Tibial artery (tissue), 4 donors: ENCODE measurements at regions not wholly inside any gene's neighbourhood (a gene's known extent, or its start where the extent isn't known, plus 50 kb on each side); places are given as distances from the start of the nearest gene placed in this dataset.
"Not testable (repeated sequence)": the region's sequence is repeated elsewhere in the genome, so short reads cannot be mapped to it uniquely, and the experiment has no call there.

Experiments used
- DNase-seq, 2 donors: peaks; one replicate each; pipeline ENCODE4 v3.0.0-alpha.2; 2019
- H3K27ac ChIP-seq, 2 donors: fragments of 200-600 bp; sonication (generic) in 1 of 2; 1 replicate in 1 of 2; 2 replicates in 1 of 2; pipeline ENCODE4 v1.5.1; 2018 to 2019; ENCODE audit warnings: mild to moderate bottlenecking in 1 of 2
- H3K27me3 ChIP-seq, 2 donors: fragments of 200-600 bp; sonication (generic) in 1 of 2; one replicate each; pipeline versions ENCODE4 v1.5.1 to v1.6.0; 2016 to 2019
- H3K36me3 ChIP-seq, 3 donors: fragments of 200-600 bp; sonication (generic) in 2 of 3; one replicate each; pipeline ENCODE4 v1.5.1; 2016 to 2019; ENCODE audit warnings: mild to moderate bottlenecking in 2 of 3
- H3K4me1 ChIP-seq, 4 donors: fragments of 200-600 bp; sonication (generic) in 2 of 4; 1 replicate in 3 of 4; 2 replicates in 1 of 4; pipeline ENCODE4 v1.5.1; 2016 to 2019
- H3K4me3 ChIP-seq, 2 donors: fragments of 200-600 bp; sonication (generic) in 1 of 2; 1 replicate in 1 of 2; 2 replicates in 1 of 2; pipeline ENCODE4 v1.5.1; 2018 to 2019; ENCODE audit warnings: mild to moderate bottlenecking in 2 of 2
- H3K9me3 ChIP-seq, 3 donors: fragments of 200-600 bp; sonication (generic) in 1 of 3; one replicate each; pipeline ENCODE4 v1.5.1; 2016 to 2019
- intact Hi-C: fragments of 100-400 bp; cut with DNase I; formaldehyde crosslinking; loops from one replicate; pipeline ENCODE4 v1.15.0; 2023; ENCODE audit warnings: low total_unique reads
- TF ChIP-seq, protein P1 (sequence below), 2 experiments: fragments of 200-600 bp in 1 of 2; fragments of 450-650 bp in 1 of 2; IDR thresholded peaks; one replicate each; pipeline ENCODE4 v1.5.1; 2017 to 2019; ENCODE audit warnings: antibody characterized with exemption in 2 of 2, mild to moderate bottlenecking in 1 of 2, moderate library complexity in 1 of 2

DNA sequence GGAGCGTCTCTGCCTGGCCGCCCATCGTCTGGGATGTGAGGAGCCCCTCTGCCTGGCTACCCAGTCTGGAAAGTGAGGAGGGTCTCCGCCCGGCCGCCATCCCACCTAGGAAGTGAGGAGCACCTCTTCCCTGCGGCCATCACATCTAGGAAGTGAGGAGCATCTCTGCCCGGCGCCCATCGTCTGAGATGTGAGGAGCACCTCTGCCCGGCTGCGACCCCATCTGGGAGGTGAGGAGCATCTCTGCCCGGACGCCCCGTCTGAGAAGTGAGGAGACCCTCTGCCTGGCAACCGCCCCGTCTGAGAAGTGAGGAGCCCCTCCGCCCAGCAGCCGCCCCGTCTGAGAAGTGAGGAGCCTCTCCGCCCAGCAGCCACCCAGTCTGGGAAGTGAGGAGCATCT, 84.5 kb downstream of the IDS start:
- DNase-seq, H3K4me1 ChIP-seq, H3K4me3 ChIP-seq, H3K27me3 ChIP-seq, intact Hi-C loops, H3K36me3 ChIP-seq, H3K27ac ChIP-seq, H3K9me3 ChIP-seq: not testable (repeated sequence)

DNA sequence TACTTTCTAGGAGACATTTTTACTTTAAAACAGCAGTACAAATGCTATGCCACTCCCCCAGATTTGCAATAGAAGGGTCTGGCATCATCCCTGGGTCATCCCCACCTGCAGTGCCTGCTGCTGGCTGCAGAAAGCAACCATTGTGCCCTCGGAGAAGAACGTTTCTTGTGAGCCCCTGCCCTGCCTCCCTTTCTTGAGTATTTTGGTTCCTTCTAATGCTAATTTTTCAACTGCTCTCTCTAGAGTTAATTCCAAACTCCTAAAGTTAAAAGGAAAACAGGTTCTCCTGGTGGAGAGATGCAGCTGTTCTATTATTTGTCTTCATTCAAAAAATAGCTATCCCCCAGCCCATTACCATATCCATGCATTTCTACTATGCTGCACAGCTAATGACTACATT, 107.1 kb downstream of the IDS start:
- Histone ChIP-seq H3K36me3 (no peaks in the 10 kb centered on the region), H3K9me3 (no peaks in the 10 kb centered on the region), H3K27me3 (no peaks in the 10 kb centered on the region), H3K4me1 (no peaks in the 10 kb centered on the region), H3K4me3 (no peak overlapping the region), H3K27ac (no peak overlapping the region)
- no peak for DNase-seq
- intact Hi-C loops: no loop called here
- TF ChIP-seq, protein P1, sequence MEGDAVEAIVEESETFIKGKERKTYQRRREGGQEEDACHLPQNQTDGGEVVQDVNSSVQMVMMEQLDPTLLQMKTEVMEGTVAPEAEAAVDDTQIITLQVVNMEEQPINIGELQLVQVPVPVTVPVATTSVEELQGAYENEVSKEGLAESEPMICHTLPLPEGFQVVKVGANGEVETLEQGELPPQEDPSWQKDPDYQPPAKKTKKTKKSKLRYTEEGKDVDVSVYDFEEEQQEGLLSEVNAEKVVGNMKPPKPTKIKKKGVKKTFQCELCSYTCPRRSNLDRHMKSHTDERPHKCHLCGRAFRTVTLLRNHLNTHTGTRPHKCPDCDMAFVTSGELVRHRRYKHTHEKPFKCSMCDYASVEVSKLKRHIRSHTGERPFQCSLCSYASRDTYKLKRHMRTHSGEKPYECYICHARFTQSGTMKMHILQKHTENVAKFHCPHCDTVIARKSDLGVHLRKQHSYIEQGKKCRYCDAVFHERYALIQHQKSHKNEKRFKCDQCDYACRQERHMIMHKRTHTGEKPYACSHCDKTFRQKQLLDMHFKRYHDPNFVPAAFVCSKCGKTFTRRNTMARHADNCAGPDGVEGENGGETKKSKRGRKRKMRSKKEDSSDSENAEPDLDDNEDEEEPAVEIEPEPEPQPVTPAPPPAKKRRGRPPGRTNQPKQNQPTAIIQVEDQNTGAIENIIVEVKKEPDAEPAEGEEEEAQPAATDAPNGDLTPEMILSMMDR (IDR thresholded peaks at IDR 0.05): no peak

DNA sequence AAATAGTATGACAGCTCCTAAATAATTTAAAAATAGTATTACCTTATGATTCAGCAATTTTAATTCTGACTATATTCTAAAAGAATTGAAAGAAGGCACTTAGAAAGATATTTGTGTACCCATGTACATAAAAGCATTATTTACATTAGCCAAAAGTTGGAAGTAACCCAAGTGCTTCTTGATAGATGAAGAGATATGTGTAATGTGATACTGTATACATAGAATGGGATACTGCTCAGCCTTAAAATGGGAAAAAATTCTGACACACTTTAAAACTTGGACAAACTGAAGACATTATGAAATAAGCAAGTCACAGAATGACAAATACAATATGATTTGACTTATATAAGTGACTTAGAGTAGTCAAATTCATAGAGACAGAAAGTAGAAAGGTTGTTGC, 112.2 kb downstream of the IDS start:
- TF ChIP-seq, protein P1 (IDR thresholded peaks at IDR 0.05): no peak
- DNase-seq: no peak

DNA sequence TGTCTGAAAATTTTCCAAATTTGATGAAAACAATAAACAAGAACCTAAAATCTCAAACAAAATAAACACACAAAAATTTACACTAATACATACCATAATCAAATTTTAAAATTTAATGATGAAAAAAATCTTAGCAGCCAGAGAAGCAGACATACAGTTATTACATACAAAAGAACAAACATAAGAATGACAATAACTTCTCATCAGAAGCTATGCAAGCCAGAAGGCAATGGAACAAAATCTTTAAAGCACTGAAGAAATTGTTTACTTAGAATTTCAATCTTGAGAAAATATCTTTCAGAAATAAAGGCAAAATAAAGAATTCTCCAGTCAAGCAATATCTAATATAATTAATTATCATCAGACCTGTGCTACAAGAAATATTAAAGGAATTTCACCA, 121.3 kb downstream of the IDS start:
- H3K36me3 ChIP-seq: no peaks in the 10 kb centered on the region
- no peak overlapping the region for H3K4me3 ChIP-seq
- intact Hi-C loops: no loop called here
- no peaks in the 10 kb centered on the region for H3K4me1 ChIP-seq
- TF ChIP-seq, protein P1 (IDR thresholded peaks at IDR 0.05): no peak
- no peaks in the 10 kb centered on the region for H3K9me3 ChIP-seq
- no peak overlapping the region for H3K27ac ChIP-seq
- no peak for DNase-seq
- H3K27me3 ChIP-seq: no peaks in the 10 kb centered on the region

More for the DNA sequence above, 112.2 kb downstream of the IDS start:
- H3K4me1 ChIP-seq: no peaks in the 10 kb centered on the region
- no peaks in the 10 kb centered on the region for H3K9me3 ChIP-seq
- no peaks in the 10 kb centered on the region for H3K36me3 ChIP-seq
- intact Hi-C loops: no loop called here
- no peak overlapping the region for H3K4me3 ChIP-seq
- H3K27me3 ChIP-seq: no peaks in the 10 kb centered on the region
- no peak overlapping the region for H3K27ac ChIP-seq

DNA sequence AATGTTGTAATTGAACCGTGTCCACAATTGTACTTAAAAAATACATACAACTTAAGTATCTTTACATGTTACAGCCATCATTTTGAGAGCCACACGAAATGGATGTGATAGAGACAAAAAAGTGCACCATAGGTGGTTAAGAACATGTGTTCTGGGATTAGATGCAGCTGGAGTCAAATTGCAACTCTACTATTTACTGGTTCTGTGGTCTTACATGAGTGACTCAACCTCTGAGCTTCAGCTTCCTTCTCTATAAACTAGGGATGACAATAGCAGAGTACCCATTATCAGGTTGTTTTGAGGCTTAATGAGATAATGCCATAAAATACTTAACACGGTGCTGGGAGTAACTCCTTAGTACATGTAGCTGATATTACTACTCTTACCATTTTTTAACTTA, 130.4 kb downstream of the IDS start:
- Histone ChIP-seq H3K4me1 (no peaks in the 10 kb centered on the region), H3K36me3 (no peaks in the 10 kb centered on the region), H3K27me3 (no peaks in the 10 kb centered on the region), H3K9me3 (no peaks in the 10 kb centered on the region), H3K27ac (no peak overlapping the region), H3K4me3 (no peak overlapping the region)
- TF ChIP-seq, protein P1 (IDR thresholded peaks at IDR 0.05): no peak
- intact Hi-C loops: no loop called here
- no peak for DNase-seq

DNA sequence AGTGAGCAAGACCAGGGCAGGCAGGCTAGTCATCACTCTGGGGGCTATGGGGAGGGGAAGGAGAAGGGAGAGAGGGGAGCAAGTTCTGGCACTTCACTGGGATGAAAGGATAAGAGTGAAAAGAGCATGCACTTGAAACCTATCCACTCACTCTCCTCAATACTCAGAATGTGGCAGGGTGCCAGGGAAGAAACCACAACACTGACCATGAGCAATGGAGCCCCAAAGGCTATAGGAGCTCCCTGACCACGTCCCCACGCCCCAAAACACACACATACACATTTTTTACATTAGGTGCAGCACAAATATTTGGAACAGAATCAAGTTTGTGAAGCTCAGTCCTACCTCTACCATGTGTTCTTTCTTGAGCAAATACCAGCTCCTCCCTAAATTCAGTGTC, 132.2 kb downstream of the IDS start:
- no peak for DNase-seq
- Histone ChIP-seq H3K4me1 (no peaks in the 10 kb centered on the region), H3K9me3 (no peaks in the 10 kb centered on the region), H3K27ac (no peak overlapping the region), H3K36me3 (no peaks in the 10 kb centered on the region), H3K4me3 (no peak overlapping the region), H3K27me3 (no peaks in the 10 kb centered on the region)
- TF ChIP-seq, protein P1 (IDR thresholded peaks at IDR 0.05): no peak
- intact Hi-C loops: no loop called here
